GM23338 (cell line): ENCODE measurements at regions not wholly inside any gene's neighbourhood (a gene's known extent, or its start where the extent isn't known, plus 50 kb on each side); places are given as distances from the start of the nearest gene placed in this dataset.

Source experiments
- ATAC-seq: fragments of 200-7000 bp; cut with Tn5 transposase; 3 replicates; pipeline ENCODE4 v1.9.1; 2020
- DNase-seq: peaks from one replicate; pipeline ENCODE4 v3.0.0-alpha.2; 2015; ENCODE audit warnings: low spot score
- H2AFZ ChIP-seq: fragments of 200-600 bp; sonication (generic); 2 replicates; pipeline ENCODE4 v1.8.0; 2016; ENCODE audit warnings: antibody characterized with exemption, mild to moderate bottlenecking, moderate library complexity
- H3F3A ChIP-seq: fragments of 200-600 bp; sonication (generic); replicated peaks from 2 replicates; pipeline ENCODE4 v1.8.0; 2017; ENCODE audit warnings: antibody characterized with exemption, mixed run types, low read depth
- H3K27ac ChIP-seq: fragments of 200-600 bp; sonication (generic); 2 replicates; pipeline ENCODE4 v1.6.1; 2016; ENCODE audit warnings: low read depth
- H3K27me3 ChIP-seq: fragments of 200-600 bp; sonication (generic); 2 replicates; pipeline ENCODE4 v1.8.0; 2016; ENCODE audit warnings: mild to moderate bottlenecking, mixed run types, moderate library complexity; ENCODE audit not compliant: insufficient read depth
- H3K36me3 ChIP-seq: fragments of 200-600 bp; sonication (generic); 2 replicates; pipeline ENCODE4 v1.8.0; 2016; ENCODE audit warnings: mild to moderate bottlenecking; ENCODE audit not compliant: insufficient read depth
- H3K4me1 ChIP-seq: fragments of 200-600 bp; sonication (generic); 2 replicates; pipeline ENCODE4 v1.8.0; 2016; ENCODE audit warnings: mild to moderate bottlenecking, moderate library complexity; ENCODE audit not compliant: insufficient read depth
- H3K4me2 ChIP-seq: fragments of 200-600 bp; sonication (generic); 2 replicates; pipeline ENCODE4 v1.7.1; 2017; ENCODE audit warnings: mixed run types
- H3K4me3 ChIP-seq: fragments of 200-600 bp; sonication (generic); 2 replicates; pipeline ENCODE4 v1.6.1; 2016; ENCODE audit warnings: mixed run types
- H3K79me2 ChIP-seq: fragments of 200-600 bp; sonication (generic); replicated peaks from 2 replicates; pipeline ENCODE4 v1.8.0; 2017; ENCODE audit warnings: mild to moderate bottlenecking; ENCODE audit not compliant: insufficient read depth
- H3K9me2 ChIP-seq: fragments of 200-600 bp; sonication (generic); 2 replicates; pipeline ENCODE4 v1.8.0; 2017; ENCODE audit not compliant: insufficient read depth
- H4K20me1 ChIP-seq: fragments of 200-600 bp; sonication (generic); replicated peaks from 2 replicates; pipeline ENCODE4 v1.8.0; 2017; ENCODE audit warnings: mild to moderate bottlenecking; ENCODE audit not compliant: insufficient read depth
- H3K27ac Mint-ChIP-seq: 2 replicates; pipeline ENCODE4 v1.8.0; 2020; ENCODE audit warnings: inconsistent platforms, mild to moderate bottlenecking, moderate library complexity, mixed read lengths
- H3K27me3 Mint-ChIP-seq: 3 replicates; pipeline ENCODE4 v1.8.0; 2022; ENCODE audit warnings: low read depth, mild to moderate bottlenecking, moderate library complexity, mixed read lengths, inconsistent platforms; ENCODE audit not compliant: insufficient read depth, poor library complexity
- H3K36me3 Mint-ChIP-seq: 3 replicates; pipeline ENCODE4 v1.8.0; 2021; ENCODE audit warnings: low read depth, mild to moderate bottlenecking, inconsistent platforms, moderate library complexity, mixed read lengths
- H3K4me1 Mint-ChIP-seq: 3 replicates; pipeline ENCODE4 v1.8.0; 2020; ENCODE audit warnings: mild to moderate bottlenecking, inconsistent platforms, mixed read lengths
- H3K4me3 Mint-ChIP-seq: 3 replicates; pipeline ENCODE4 v1.8.0; 2021; ENCODE audit warnings: moderate library complexity, mild to moderate bottlenecking, inconsistent platforms, mixed read lengths
- H3K9me3 Mint-ChIP-seq: 3 replicates; pipeline ENCODE4 v1.8.0; 2020; ENCODE audit warnings: moderate library complexity, mild to moderate bottlenecking, inconsistent platforms, mixed read lengths
- CTCF ChIP-seq, 2 experiments: fragments of 200-600 bp in 1 of 2; sonication (generic) in 1 of 2; conservative IDR thresholded peaks; 2 replicates each; pipeline versions ENCODE4 v1.5.1 to v1.6.1; 2016 to 2017; ENCODE audit warnings: antibody characterized with exemption in 2 of 2, low read depth in 2 of 2, mild to moderate bottlenecking in 2 of 2, moderate library complexity in 1 of 2
- EZH2 ChIP-seq: fragments of 200-600 bp; sonication (generic); IDR thresholded peaks from one replicate; pipeline ENCODE4 v1.8.0; 2017; ENCODE audit warnings: antibody characterized with exemption, mild to moderate bottlenecking, low read depth; ENCODE audit not compliant: unreplicated experiment
- EZH2phosphoT487 ChIP-seq: fragments of 200-600 bp; sonication (generic); IDR thresholded peaks from one replicate; pipeline ENCODE4 v1.8.1; 2018; ENCODE audit warnings: antibody characterized with exemption; ENCODE audit not compliant: unreplicated experiment
- NANOG ChIP-seq: IDR thresholded peaks from 2 replicates; pipeline ENCODE4 v1.6.1; 2016; ENCODE audit warnings: antibody characterized with exemption, borderline replicate concordance
- POLR2AphosphoS5 ChIP-seq: IDR thresholded peaks from 2 replicates; pipeline ENCODE4 v1.6.1; 2016; ENCODE audit warnings: antibody characterized with exemption, low read depth
- REST ChIP-seq: IDR thresholded peaks from one replicate; pipeline ENCODE4 v1.6.1; 2018; ENCODE audit warnings: antibody characterized with exemption; ENCODE audit not compliant: unreplicated experiment
- ZNF331 ChIP-seq: fragments of 250-450 bp; sonication (Bioruptor Pico); IDR thresholded peaks from 2 replicates; pipeline ENCODE4 v1.5.0; 2020; ENCODE audit warnings: low read depth, mild to moderate bottlenecking, moderate library complexity
- TF ChIP-seq, protein P1 (sequence below): fragments of 250-450 bp; sonication (Bioruptor Pico); IDR thresholded peaks from 2 replicates; pipeline ENCODE4 v1.5.0; 2020; ENCODE audit warnings: mild to moderate bottlenecking, moderate library complexity

DNA sequence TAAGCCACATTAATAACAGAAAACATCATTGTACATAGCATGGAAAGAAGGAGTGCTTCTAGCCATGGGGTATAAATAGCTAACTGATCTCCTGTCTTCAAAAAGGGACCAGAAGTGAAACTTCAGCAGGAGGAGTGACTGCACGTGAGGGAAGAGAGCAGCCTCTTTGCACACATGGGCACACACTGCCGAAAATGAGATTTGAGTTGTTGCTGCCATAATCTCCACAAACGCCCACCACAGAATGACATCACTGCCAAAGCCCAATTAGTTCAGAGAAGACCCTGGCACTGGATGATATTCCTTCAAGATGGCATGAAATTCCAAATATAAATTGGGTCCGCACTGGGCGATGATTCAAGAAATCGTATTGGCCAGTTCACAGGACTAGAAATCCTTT lies 238.9 kb upstream of the NR4A3 start:
- H3K4me3 ChIP-seq: no peak overlapping the region
- H3K27ac ChIP-seq: no peak overlapping the region
- H3K27me3 ChIP-seq: no peaks in the 10 kb centered on the region
- H3K36me3 ChIP-seq: no peaks in the 10 kb centered on the region
- no peaks in the 10 kb centered on the region for H4K20me1 ChIP-seq
- no peaks in the 10 kb centered on the region for H3K4me1 ChIP-seq
- DNase-seq (no peak), ATAC-seq (no peak)
- H3K4me3 Mint-ChIP-seq: no peak overlapping the region
- H2AFZ ChIP-seq: no peak overlapping the region
- no peaks in the 10 kb centered on the region for H3K4me1 Mint-ChIP-seq
- H3K4me2 ChIP-seq: no peak overlapping the region
- H3K9me3 Mint-ChIP-seq: peaks cover 9% of the 10 kb centered on the region
- no peak overlapping the region for H3K27ac Mint-ChIP-seq
- 0 out of 3 replicates have a peak, but pooled peaks cover 3% of the 10 kb centered on the region for H3K36me3 Mint-ChIP-seq
- no peaks in the 10 kb centered on the region for H3K79me2 ChIP-seq
- TF ChIP-seq, protein P1, sequence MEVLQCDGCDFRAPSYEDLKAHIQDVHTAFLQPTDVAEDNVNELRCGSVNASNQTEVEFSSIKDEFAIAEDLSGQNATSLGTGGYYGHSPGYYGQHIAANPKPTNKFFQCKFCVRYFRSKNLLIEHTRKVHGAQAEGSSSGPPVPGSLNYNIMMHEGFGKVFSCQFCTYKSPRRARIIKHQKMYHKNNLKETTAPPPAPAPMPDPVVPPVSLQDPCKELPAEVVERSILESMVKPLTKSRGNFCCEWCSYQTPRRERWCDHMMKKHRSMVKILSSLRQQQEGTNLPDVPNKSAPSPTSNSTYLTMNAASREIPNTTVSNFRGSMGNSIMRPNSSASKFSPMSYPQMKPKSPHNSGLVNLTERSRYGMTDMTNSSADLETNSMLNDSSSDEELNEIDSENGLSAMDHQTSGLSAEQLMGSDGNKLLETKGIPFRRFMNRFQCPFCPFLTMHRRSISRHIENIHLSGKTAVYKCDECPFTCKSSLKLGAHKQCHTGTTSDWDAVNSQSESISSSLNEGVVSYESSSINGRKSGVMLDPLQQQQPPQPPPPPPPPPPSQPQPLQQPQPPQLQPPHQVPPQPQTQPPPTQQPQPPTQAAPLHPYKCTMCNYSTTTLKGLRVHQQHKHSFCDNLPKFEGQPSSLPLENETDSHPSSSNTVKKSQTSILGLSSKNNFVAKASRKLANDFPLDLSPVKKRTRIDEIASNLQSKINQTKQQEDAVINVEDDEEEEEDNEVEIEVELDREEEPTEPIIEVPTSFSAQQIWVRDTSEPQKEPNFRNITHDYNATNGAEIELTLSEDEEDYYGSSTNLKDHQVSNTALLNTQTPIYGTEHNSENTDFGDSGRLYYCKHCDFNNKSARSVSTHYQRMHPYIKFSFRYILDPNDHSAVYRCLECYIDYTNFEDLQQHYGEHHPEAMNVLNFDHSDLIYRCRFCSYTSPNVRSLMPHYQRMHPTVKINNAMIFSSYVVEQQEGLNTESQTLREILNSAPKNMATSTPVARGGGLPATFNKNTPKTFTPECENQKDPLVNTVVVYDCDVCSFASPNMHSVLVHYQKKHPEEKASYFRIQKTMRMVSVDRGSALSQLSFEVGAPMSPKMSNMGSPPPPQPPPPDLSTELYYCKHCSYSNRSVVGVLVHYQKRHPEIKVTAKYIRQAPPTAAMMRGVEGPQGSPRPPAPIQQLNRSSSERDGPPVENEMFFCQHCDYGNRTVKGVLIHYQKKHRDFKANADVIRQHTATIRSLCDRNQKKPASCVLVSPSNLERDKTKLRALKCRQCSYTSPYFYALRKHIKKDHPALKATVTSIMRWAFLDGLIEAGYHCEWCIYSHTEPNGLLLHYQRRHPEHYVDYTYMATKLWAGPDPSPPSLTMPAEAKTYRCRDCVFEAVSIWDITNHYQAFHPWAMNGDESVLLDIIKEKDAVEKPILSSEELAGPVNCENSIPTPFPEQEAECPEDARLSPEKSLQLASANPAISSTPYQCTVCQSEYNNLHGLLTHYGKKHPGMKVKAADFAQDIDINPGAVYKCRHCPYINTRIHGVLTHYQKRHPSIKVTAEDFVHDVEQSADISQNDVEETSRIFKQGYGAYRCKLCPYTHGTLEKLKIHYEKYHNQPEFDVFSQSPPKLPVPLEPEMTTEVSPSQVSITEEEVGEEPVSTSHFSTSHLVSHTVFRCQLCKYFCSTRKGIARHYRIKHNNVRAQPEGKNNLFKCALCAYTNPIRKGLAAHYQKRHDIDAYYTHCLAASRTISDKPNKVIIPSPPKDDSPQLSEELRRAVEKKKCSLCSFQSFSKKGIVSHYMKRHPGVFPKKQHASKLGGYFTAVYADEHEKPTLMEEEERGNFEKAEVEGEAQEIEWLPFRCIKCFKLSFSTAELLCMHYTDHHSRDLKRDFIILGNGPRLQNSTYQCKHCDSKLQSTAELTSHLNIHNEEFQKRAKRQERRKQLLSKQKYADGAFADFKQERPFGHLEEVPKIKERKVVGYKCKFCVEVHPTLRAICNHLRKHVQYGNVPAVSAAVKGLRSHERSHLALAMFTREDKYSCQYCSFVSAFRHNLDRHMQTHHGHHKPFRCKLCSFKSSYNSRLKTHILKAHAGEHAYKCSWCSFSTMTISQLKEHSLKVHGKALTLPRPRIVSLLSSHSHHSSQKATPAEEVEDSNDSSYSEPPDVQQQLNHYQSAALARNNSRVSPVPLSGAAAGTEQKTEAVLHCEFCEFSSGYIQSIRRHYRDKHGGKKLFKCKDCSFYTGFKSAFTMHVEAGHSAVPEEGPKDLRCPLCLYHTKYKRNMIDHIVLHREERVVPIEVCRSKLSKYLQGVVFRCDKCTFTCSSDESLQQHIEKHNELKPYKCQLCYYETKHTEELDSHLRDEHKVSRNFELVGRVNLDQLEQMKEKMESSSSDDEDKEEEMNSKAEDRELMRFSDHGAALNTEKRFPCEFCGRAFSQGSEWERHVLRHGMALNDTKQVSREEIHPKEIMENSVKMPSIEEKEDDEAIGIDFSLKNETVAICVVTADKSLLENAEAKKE: no peak
- TF ChIP-seq CTCF (conservative IDR thresholded peaks at IDR 0.05; ENCODE audit: low read depth in 2 of 2) (no peak), EZH2phosphoT487 (no peak), REST (no peak), EZH2 (no peak), NANOG (no peak), ZNF331 (no peak), POLR2AphosphoS5 (no peak)
- H3F3A ChIP-seq: no peaks in the 10 kb centered on the region
- H3K9me2 ChIP-seq: 0 out of 2 replicates have a peak, but pooled peaks cover 9% of the 10 kb centered on the region
- H3K27me3 Mint-ChIP-seq: peaks cover 3% of the 10 kb centered on the region
